HG02571 (cell line): ENCODE measurements at regions not wholly inside any gene's neighbourhood (a gene's known extent, or its start where the extent isn't known, plus 50 kb on each side); places are given as distances from the start of the nearest gene placed in this dataset.
"Not testable (repeated sequence)": the region's sequence is repeated elsewhere in the genome, so short reads cannot be mapped to it uniquely, and the experiment has no call there.

ENCODE experiments used
- ATAC-seq: cut with Tn5 transposase; IDR thresholded peaks from one replicate; pipeline ENCODE4 v1.9.1; 2021; ENCODE audit warnings: mild to moderate bottlenecking, moderate library complexity; ENCODE audit not compliant: unreplicated experiment

DNA sequence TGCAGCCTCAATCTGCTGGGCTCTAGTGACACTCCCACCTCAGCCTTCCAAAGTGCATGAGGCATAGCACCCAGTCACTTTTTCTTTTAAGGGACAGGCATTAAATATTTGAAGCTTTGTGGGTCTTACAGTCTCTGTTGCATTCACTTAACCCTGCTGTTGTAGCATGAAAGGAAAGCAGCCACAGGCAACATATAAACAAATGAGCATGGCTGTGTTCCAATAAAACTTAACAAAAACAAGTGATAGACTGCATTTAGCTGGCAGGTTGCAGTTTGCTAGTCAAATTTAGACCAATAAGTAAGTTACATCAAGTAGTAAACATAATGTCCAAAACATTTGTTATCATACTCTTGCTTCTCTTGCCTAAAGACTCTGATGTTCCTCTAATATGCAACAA is 297.3 kb upstream of the MMADHC start:
- ATAC-seq, result no peak

DNA sequence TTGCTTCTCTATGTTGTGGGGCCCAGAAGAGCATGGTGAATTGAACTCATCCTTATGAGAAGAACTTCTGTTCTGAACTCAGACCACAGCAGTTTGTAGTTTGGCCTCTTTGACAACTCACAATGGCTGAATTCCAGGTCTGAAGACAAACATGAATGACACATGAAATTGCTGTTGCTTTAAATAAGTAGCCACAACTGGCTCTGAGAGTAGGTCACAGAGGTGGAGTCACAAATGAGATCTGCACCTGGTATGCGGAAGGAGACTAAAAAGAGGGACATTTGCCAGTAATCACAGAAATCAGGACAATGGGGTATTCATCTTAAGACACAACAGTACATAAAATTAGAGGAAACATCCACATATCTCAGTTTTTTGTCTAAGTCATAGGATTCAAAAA is 290.3 kb upstream of the MMADHC start:
- ATAC-seq, result no peak

DNA sequence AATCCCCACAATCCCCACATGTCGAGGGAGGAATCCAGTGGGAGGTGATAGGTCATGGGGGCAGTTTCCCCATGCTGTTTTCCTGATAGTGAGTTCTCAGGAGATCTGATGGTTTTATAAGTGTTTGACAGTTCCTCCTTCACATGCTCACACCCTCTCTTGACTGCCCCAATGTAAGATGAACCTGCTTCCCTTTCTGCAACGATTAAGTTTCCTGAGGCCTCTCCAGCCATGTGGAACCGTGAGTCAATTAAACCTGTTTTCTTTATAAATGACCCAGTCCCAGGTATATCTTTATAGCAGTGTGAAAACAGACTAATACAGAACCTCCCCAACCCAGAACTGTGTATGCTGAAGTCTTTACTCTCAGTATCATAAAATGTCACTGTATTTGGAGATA is 289.5 kb upstream of the MMADHC start:
- no peak for ATAC-seq

DNA sequence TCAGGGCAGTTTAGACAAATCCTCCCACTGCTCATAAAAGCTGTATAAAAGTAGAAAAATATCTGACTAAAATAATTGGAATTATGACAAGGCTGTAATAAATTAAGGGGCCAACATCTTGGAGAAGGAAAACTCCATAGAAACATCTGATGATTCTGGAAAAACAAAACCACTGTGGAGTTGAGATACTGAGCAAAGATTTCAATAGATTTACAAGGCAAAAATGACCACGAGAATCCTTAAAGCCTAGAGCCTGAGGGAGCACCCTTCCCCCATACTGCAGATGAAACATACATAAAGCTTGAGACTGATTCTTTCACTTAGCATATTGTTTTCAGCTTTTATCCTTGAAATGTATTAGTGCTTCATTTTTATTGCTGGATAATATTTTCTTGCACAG is 286.4 kb upstream of the MMADHC start:
- no peak for ATAC-seq

DNA sequence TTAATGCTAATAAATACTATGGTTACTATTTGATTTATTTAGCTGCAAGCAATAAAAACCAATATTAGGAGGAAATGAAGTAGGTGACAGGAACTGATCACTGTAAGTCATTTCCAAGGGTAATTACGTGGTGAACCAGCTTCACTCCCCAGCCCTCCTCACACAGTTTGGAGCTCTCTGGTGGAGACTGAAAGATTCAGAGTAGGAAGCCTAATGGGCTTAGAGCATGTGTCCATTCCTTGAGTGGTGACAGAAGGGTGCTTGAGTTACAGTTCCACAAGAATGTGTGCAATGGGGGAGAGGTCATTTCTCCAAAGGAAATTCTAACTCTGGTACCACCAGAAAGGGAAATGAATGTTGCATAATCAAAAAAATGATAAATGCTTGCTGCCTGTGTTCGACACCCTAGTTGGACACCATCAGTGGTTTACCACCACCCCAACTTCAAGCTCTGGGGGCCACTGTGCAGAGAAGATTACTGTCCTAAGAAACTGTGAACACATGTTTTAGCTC is 285.1 kb upstream of the MMADHC start:
- no peak for ATAC-seq

DNA sequence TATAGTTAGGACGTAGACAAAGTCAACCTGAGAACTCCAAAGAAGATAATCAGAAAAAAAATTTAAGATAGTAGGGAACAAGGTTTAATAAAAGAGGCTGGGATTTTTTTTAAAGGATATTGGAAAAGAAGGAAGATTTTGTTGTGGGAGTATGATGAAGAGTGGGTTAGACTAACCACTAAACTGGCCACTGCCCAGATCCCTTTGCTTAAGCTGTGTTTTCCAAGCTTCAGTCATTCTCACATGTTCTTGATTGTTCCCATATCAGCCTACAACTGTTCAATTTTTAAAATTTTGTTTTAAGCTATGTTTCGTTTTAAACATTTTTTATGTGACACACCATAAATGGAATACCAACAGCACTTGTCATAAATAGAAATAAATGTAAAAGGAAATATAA is 284.5 kb upstream of the MMADHC start:
- ATAC-seq, result no peak

DNA sequence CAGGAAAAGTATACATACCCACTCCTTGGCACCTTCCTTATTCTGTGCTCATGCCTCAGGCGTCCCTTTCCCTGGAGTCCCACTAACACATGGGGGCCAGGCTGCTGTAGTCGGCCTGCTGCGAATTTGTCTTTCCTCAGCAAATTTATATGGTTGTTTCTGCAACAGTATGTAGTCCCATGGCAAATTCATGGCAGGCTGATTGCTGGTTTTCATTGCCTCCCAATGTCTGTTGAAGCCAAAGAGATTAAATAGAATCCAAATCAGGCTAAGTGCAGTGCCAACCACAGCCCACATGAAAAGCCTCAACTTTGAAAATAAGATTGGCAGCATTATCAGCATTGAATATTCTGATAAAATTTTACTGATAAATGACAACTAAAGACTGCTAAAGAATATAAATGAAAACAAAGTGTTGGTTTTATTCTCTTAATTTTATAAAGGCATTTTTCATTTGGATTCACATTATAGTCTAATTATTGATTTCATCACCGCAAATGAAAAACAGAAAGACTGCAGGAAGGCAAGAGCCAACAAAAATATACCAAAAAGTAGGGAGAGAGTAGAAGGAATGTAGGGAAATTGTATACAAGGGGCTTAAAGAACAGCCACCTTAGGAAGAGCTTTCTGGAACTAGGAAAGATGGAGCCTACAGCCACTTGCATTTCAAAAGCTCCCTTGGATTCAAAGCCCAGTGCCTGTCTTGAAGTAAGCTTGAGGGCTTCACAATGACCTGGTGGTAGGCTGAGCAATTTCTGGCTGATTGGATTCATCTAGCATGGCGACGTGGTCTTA is 283.7 kb upstream of the MMADHC start:
- ATAC-seq, result no peak

DNA sequence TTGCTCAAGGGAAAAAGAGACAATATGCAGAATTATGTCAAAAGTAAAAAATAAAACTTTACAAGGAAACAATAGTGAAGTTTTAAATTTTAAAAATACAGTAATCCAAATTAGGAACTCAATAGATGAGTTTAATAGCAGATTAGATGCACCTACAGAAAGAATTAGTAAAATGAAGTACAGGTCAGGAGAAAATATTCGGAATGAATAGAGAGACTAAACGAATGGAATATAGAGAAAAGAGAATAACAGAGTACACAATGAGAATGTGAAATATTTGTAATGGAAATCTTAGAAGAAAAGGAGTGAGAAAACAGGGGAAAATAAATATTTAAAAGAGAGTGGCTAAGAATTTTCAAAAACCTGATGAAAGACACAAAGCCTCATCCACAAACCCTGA is 275.7 kb upstream of the MMADHC start:
- no peak for ATAC-seq

DNA sequence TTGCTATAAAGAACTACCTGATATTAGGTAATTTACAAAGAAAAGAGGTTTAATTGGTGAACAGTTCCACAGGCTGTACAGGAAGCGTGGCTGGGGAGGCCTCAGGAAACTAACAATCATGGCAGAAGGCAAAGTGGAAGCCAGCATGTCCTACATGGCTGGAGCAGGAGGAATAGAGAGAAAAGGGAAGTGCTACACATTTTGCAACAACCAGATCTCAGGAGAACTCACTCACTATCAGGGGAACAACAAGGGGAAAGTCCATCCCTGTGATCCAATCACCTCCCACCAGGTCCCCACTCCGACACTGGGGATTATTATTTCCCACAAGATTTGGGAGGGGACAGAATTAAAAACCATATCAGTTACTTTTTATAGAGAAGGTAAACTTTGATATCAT is 273.5 kb upstream of the MMADHC start:
- ATAC-seq, result no peak

DNA sequence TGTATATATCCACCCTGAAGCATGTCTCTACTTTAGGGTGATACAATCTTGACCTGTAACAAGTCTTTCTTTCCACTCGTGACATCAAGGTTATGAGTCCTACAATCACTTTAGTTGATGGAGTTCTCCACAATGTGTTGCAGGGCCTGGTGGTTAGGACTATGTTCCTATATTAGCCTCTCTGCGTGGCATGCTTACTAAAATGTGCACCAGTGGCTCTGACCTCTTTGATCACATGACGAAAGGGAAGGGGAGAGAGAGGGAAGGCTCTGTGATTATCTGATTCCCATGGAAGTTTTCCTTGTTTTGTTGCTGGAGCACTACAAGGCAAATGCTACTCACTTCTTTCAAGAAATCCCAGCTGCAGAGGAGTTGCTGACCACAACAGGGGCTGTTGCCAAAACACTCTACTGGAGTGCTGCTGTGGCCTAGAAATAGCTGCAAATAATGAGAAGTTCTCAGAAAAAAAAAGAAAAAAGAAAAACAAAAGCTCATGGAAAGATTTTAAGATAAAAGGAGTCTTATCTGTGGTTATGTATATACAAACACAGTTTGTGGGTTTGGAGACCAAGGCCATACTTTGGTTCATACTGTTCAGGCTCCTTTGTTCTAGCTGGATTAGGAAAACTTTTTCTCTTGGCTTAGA is 272.8 kb upstream of the MMADHC start:
- no peak for ATAC-seq

DNA sequence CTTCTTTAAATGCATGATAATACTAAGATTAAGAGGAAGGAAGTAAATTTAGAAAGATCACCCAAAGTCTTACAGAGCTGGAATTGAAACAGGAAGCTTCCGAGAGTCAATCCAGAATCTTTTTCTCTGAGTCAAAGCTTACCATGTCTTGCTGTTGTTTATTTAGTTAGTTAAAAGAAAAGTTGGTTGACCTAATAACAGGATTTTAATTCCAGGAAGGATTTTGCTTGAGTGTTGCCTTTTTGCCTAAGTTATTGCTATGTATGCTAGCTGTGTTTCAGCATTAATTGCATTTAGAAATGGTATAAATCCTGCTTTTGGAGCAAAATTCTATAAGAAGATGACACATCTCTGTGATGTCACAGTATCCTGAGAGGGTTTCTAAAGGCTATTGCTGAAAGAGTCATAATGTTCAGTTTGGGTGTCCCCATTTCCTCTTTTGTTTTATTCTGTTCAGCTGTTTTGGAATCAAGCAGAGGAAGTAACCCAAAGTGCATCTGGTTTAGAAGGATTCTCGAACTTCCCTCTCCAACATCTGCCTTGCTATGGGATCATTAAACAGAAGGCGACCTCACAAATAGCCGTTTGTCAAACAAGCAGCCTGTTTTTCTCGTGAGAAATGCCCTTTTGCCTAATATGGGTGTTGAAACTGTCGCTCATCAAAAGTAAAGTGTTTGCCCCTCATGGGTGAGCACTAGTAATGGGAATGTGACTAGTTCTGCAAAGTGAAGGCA is 271.5 kb upstream of the MMADHC start:
- ATAC-seq, result no peak

DNA sequence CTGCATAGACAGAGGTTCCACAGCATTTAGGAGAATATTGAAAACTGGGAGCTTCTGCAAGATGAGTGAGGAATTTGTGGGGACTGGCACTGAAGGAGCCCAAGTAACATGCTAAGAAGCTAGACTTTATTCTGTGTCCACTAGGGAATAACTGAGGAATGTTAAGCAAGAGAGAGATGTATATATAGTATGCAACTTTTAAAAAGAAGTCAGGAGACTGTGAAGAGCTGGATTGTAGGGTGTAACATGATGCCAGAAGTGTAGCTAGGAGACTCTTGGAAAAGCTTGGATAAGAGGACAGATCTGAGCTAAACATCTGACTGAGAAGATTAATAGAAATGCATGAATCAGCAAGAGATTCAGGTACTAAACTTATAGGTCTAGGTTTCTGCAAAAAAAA is 270.6 kb upstream of the MMADHC start:
- ATAC-seq, result no peak

DNA sequence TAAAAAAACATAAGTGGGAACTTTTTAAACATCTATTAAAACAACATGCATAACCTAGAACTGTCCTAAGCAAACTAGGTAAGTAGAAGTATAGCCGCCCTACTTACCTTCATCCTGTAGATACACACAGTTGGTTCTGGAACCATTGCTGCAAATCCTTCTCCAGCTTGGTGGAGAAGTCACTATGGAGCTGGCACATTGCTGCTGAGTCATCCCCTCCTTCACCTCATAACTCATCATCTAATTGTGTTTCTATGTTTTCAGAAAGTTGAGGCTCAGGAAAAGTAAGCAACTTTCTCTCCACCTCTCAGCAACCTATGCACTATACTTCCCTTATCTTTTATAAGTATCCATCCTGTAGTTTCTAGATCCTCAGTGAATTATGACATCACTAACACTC is 269.8 kb upstream of the MMADHC start:
- ATAC-seq, result no peak

DNA sequence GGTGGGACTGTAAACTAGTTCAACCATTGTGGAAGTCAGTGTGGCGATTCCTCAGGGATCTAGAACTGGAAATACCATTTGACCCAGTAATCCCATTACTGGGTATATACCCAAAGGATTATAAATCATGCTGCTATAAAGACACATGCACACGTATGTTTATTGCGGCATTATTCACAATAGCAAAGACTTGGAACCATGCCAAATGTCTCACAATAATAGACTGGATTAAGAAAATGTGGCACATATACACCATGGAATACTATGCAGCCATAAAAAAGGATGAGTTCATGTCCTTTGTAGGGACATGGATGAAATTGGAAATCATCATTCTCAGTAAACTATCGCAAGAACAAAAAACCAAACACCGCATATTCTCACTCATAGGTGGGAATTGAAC is 268.3 kb upstream of the MMADHC start:
- not testable (repeated sequence) for ATAC-seq

DNA sequence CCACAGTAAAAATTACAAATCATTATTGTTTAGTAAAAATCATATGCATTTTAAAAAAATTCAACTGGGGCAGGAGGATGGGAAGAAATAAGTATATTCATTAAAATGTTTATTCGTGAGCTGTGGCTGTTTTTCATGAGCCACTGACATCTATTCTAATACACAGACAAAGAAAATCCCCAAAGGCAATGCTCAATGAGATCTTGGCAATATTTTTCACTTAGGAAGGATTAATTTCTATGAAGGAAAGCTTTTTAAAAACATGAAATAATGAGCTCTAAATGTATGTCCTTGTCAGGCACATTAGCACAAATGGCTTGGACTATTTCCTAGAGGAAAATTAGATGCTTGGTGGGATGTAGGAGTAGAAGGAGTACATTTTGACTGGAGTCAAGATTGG is 262.0 kb upstream of the MMADHC start:
- no peak for ATAC-seq

DNA sequence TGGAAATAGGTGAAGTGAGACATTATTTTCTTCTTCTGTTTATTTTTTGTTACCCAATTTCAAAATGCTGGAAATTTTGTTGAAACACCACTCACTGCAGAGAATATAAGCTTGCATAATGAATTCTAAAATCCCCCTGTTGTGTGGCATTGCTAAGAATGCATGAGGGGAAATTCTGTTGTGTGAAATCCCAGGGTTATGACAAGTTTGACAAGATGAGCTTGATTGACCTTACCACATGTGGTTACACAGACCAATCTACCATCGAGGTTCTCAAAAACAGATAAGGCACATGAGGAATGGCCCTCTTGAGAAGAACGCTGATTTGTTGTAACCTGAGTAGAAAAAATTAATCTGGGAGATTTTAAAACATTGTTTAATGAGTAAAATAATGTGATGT is 261.6 kb upstream of the MMADHC start:
- no peak for ATAC-seq

DNA sequence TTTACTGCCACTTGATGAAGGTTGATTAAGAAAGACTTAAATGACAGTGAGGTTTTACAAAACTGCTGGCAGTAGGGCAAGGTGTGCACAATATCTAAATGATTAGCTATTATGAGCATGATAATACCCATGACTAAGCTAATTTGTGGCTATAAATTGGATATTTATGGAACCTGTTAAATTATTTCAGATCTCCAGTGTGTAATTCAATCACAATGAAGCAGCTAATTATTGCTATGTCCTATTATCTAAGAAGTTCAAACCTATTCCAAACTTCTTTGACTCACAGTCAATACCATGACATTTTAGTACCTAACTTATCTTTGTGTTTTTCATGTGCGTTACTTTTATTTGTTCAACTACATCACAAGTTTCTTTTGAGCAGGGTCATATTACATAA is 253.8 kb upstream of the MMADHC start:
- no peak for ATAC-seq

DNA sequence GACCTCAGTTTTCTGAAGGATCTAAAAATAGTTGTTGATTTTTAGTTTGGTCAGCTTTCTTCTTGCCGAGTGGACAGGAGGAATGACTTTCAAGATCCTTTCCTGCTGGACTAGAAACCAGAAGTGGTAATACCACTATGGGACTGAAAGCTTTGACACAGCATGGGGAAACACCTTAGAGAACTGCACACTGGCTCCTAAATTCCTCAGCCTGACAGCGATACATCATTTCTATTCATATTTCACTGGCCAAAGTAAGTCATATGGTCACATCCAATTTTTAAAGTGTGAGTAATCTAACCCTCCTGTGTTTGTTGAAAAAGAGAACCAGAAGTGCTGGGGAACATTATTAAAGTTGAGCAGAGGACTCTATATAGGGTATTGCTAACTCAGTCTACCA is 244.7 kb upstream of the MMADHC start:
- ATAC-seq, result no peak

DNA sequence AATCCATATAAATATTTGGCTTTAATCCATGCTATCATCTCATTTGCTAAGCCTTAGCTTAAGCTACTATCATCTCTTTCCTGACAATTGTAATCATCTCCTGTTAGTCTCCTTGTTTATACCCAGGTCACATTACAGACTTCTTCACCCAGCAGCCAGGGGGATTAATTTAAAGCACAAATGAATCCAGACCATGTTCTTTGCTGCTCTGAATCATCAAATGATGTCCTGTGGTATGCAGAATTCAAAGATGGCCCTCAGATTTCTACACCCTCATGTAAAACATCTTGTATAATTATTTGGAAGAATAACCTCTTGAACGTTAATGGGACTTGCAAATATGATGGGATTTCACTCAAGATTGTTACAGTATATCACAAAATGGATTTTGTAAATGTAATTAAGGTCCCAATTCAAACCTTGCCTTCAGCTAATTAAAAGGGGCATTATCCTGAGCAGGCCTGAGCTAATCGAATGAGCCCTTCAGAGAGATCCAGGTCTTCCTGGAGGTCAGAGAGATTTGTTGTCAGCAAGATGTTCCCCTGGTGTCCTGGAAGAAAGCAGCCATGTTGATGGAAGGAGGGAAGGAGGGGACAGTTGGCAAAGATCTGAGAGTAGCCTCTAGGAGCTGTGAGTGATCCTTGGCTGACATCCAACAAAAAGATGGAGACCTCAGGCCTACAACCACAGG is 241.1 kb upstream of the MMADHC start:
- ATAC-seq, result no peak

DNA sequence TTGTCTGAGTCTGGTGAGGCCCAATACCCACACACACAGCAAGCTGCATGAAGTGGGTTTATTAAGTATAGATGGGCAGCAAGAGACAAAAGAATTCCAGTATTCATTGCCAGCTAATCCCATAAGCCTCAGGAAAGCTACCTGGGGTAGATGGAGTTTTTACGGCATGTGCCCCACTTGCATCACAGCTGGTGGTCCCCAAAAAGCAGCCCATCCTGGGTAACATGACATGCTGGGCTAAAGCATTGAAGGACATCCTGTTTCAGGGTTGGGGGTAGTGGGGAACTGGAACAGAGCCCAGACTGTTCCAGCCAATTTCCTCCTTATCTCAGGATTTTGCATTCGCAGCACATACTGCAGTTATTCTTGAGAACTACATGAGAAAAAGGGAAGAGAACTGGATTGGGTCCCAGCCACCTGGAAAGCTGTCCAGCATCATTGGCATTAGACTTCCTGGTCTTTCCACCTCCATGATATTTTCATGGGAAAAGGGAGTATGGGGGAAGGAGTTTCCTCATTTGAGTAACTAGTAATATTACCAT is 240.1 kb upstream of the MMADHC start:
- ATAC-seq, result no peak
